GM10266 (cell line): ENCODE measurements at regions not wholly inside any gene's neighbourhood (a gene's known extent, or its start where the extent isn't known, plus 50 kb on each side); places are given as distances from the start of the nearest gene placed in this dataset.

Experiments
- DNase-seq: peaks from one replicate; pipeline ENCODE4 v3.0.0; 2012; ENCODE audit errors: extremely low spot score
- TF ChIP-seq, protein P1 (sequence below): IDR thresholded peaks from 2 replicates; pipeline ENCODE4 v1.5.1; 2012; ENCODE audit warnings: mild to moderate bottlenecking, low read depth; ENCODE audit not compliant: control insufficient read depth, insufficient read depth; ENCODE audit errors: missing control alignments

DNA sequence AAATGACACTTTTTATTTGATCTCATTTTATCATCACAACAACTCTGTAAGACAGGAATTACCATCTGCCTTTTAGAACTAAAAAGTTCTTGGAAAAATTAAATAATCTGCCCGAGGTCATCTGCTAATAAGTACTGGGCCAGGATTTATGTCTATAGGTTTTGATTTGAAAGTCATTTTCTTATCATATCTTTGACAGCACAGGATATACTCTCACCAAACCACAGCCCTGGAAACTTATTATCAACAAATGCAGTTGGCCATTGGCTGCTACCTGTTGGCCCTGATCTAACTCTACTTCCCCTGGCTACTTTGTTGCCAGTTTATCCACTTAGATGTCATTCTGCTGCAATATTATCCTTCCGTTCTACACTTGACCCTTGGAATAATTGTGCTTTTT, 354.6 kb downstream of the RAD51AP2 start:
- TF ChIP-seq, protein P1, sequence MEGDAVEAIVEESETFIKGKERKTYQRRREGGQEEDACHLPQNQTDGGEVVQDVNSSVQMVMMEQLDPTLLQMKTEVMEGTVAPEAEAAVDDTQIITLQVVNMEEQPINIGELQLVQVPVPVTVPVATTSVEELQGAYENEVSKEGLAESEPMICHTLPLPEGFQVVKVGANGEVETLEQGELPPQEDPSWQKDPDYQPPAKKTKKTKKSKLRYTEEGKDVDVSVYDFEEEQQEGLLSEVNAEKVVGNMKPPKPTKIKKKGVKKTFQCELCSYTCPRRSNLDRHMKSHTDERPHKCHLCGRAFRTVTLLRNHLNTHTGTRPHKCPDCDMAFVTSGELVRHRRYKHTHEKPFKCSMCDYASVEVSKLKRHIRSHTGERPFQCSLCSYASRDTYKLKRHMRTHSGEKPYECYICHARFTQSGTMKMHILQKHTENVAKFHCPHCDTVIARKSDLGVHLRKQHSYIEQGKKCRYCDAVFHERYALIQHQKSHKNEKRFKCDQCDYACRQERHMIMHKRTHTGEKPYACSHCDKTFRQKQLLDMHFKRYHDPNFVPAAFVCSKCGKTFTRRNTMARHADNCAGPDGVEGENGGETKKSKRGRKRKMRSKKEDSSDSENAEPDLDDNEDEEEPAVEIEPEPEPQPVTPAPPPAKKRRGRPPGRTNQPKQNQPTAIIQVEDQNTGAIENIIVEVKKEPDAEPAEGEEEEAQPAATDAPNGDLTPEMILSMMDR = no peak
- no peak for DNase-seq

DNA sequence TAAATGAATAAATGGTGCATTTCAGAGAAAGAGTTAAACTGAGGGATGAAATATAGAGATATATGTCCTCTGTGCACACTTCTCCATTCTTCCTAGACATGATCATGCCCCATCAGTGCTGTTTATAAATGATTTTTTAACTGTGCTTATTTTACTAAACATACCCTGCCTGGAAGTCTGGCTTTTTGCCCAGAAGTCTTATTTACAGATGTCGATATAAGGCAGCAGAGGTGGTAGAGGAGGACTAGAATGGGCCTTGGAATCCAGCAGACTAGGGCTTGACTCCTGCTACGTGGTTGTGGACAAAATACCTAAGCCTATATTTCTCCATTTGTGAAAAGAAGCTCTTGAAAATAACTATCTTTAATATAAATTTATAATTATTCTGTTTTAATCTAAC, 355.5 kb downstream of the RAD51AP2 start:
- TF ChIP-seq, protein P1 = no peak
- DNase-seq = no peak

DNA sequence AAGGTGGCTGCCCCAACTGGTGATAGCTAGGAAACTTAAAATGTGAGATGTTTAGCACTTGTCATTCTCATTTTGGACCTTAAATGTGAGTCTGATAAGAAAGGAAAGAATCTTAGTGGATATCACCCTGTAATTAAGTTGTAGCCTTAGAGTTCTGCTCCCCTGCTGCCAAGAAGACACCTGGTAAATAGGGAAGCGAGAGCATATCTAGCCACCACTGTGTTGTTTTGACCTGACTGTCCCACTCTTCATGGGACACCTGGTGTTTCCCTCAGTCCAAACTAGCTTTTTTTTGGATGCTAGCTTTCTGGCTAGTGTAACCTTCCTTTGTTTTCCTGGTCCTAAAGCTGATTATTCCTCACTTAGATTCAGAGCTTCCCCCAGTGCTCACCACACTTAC, 357.6 kb downstream of the RAD51AP2 start:
- no peak for DNase-seq
- TF ChIP-seq, protein P1 = no peak

DNA sequence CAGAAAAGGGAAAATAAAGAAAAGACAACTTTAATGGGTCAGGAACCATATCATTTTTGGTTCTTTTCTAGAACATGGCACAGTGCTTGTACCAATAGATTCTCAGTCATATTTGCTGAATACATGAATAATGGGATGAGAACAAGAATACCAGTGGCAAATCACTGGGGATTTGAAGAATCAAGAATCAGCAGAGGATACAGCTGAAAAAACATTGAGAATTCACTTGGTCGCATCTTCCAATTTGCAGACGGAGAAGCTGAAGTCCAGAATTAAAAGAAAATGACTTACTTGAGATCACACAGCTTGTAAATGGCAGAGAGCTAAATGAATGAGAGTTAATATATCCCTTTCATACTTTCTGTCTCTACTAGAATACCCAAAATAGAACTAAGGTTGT, 362.2 kb downstream of the RAD51AP2 start:
- no peak for DNase-seq
- TF ChIP-seq, protein P1 = no peak

DNA sequence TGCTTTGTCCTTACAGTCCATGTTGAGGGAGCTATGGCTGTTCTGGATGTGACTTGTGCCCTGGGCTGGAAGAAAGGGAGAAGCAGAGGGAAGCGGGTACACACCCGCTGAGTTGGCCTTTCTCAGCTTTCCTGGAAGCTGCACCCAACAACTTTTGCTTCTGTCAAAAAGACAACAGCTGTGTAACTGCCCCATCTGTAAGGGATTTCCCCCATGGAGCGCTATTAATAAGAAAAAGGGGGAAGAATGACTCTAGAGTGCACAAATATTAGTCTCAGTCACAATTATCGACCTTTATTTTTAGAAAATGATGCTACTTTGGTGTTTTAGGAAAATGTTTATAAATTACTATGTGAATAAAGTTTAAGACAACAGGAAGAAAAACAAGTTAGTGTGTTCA, 368.3 kb downstream of the RAD51AP2 start:
- no peak for DNase-seq

DNA sequence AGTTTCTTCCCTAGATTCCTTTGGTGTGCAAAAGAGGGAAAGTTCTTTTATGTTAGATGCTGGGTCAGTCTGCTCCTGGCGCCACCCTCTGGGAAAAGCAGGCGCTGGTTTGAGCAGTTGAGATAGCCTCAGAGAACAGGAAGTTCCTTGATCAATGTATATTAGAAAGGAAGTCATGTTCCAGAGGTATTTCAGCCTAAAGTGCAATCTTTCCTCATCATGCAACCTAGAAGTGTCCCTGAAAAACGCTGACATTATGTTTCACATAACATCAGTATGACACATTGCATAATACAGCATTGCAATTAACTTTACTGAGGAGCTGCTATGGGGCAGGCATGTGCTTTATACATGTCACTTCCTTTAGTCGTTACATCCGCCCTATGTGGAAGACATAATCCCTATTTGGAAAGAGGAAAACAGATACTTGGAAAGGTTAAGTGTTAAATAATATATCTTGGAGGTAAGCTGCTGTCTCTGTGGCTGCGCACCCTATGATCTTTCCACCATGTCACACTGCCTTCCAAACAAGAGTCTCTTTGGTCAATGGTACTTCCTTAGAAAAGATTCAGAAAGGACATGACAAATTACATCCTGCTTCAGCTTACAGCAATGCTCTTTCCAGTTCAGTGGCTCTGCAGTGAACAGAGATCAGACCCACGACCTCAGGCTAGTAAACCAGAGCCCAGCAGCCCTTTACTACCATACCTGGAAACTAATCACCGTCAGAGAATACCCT, 369.7 kb downstream of the RAD51AP2 start:
- TF ChIP-seq, protein P1 = peak; percentile 26
- no peak for DNase-seq

More for the DNA sequence above, 368.3 kb downstream of the RAD51AP2 start:
- TF ChIP-seq, protein P1 = no peak

DNA sequence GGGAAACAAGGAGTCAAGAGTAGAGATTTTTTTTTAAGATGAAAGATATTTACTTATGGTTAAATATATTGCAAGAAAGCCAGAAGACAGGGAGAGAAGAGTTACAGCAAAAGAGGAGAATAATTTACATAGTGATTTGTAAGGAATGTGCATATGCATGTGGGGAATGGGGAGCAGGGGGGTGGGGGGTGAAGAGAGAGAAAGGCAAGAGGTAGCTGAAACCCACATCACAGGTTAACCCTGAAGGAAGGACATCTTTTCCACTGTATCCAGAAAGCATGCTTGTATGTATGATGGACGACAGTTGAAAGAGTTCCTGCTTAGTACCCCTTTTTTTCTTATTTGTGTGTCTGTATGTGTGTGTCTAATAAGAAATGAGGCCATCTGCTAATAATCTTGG, 371.9 kb downstream of the RAD51AP2 start:
- TF ChIP-seq, protein P1 = no peak
- DNase-seq = no peak
